Inferior parietal cortex (tissue), 1 donor: ENCODE measurements at regions not wholly inside any gene's neighbourhood (a gene's known extent, or its start where the extent isn't known, plus 50 kb on each side); places are given as distances from the start of the nearest gene placed in this dataset.

Experiments
- DNase-seq: peaks from one replicate; pipeline ENCODE4 v3.0.0-alpha.2; 2016; ENCODE audit errors: extremely low spot score

- DNase-seq: peak; percentile 63
Measured at GRCh38 chr5:88396751-88397281, 128.2 kb upstream of the TMEM161B start.

- DNase-seq: peak; percentile 47
Measured at GRCh38 chr5:88396000-88396535, 127.4 kb upstream of the TMEM161B start.

GRCh38 chr5:88395264-88395663, 126.6 kb upstream of the TMEM161B start:
- DNase-seq: no peak

- peak; percentile 64 for DNase-seq
Measured at GRCh38 chr5:88394536-88395175, 126.0 kb upstream of the TMEM161B start.

- DNase-seq: peak; percentile 63
Measured at GRCh38 chr5:88393716-88394535, 125.3 kb upstream of the TMEM161B start.

- peak; percentile 53 for DNase-seq
Measured at GRCh38 chr5:88393042-88393441, 124.4 kb upstream of the TMEM161B start.

- DNase-seq: peak; percentile 55
Measured at GRCh38 chr5:88391991-88392390, 123.3 kb upstream of the TMEM161B start.

- DNase-seq: peak; percentile 60
Measured at GRCh38 chr5:88391116-88391515, 122.5 kb upstream of the TMEM161B start.

- no peak for DNase-seq
Measured at GRCh38 chr5:88390481-88390880, 121.8 kb upstream of the TMEM161B start.

- peak; percentile 66 for DNase-seq
Measured at GRCh38 chr5:88390096-88390441, 121.4 kb upstream of the TMEM161B start.

- peak; percentile 37 for DNase-seq
Measured at GRCh38 chr5:88389338-88390095, 120.9 kb upstream of the TMEM161B start.

- DNase-seq: no peak
Measured at GRCh38 chr5:88388476-88389337, 120.1 kb upstream of the TMEM161B start.

- DNase-seq: no peak
Measured at GRCh38 chr5:88384886-88385285, 116.2 kb upstream of the TMEM161B start.

- DNase-seq: no peak
Measured at GRCh38 chr5:88380332-88380731, 111.7 kb upstream of the TMEM161B start.

GRCh38 chr5:88377705-88378656, 109.3 kb upstream of the TMEM161B start:
- DNase-seq: no peak

- no peak for DNase-seq
Measured at GRCh38 chr5:88377240-88377639, 108.6 kb upstream of the TMEM161B start.

GRCh38 chr5:88376728-88377127, 108.1 kb upstream of the TMEM161B start:
- no peak for DNase-seq

GRCh38 chr5:88374391-88374790, 105.7 kb upstream of the TMEM161B start:
- no peak for DNase-seq

- no peak for DNase-seq
Measured at GRCh38 chr5:88370824-88371223, 102.2 kb upstream of the TMEM161B start.

GRCh38 chr5:88368201-88368600, 99.6 kb upstream of the TMEM161B start:
- no peak for DNase-seq
